Fibroblast of skin of abdomen (primary cell): ENCODE measurements at regions not wholly inside any gene's neighbourhood (a gene's known extent, or its start where the extent isn't known, plus 50 kb on each side); places are given as distances from the start of the nearest gene placed in this dataset.

Source experiments
- DNase-seq: peaks from one replicate; pipeline ENCODE4 v3.0.0-alpha.2; 2013

GRCh38 chr6:106035655-106036054 is 50.5 kb upstream of the PRDM1 start:
- DNase-seq: no peak

GRCh38 chr6:106033806-106034205 is 52.3 kb upstream of the PRDM1 start:
- DNase-seq: no peak

GRCh38 chr6:106027758-106028157 is 58.4 kb upstream of the PRDM1 start:
- no peak for DNase-seq

GRCh38 chr6:106026748-106027715 is 59.1 kb upstream of the PRDM1 start:
- peak; percentile 79 for DNase-seq

GRCh38 chr6:106025655-106026054 is 60.5 kb upstream of the PRDM1 start:
- peak; percentile 24 for DNase-seq

- DNase-seq: no peak
Observed at GRCh38 chr6:106022801-106023200, 63.3 kb upstream of the PRDM1 start.

GRCh38 chr6:106017454-106017853 is 68.7 kb upstream of the PRDM1 start:
- no peak for DNase-seq

- no peak for DNase-seq
Observed at GRCh38 chr6:106014955-106015354, 71.2 kb upstream of the PRDM1 start.

- no peak for DNase-seq
Observed at GRCh38 chr6:106011476-106011875, 74.7 kb upstream of the PRDM1 start.

- no peak for DNase-seq
Observed at GRCh38 chr6:106005954-106006353, 80.2 kb upstream of the PRDM1 start.

GRCh38 chr6:106005013-106005412 is 81.1 kb upstream of the PRDM1 start:
- DNase-seq: no peak

GRCh38 chr6:106003268-106003987 is 82.7 kb upstream of the PRDM1 start:
- DNase-seq: no peak

GRCh38 chr6:106002005-106002404 is 84.1 kb upstream of the PRDM1 start:
- no peak for DNase-seq

- no peak for DNase-seq
Observed at GRCh38 chr6:106000935-106001334, 85.2 kb upstream of the PRDM1 start.

GRCh38 chr6:105997482-105997881 is 88.7 kb upstream of the PRDM1 start:
- no peak for DNase-seq

GRCh38 chr6:105995391-105995865 is 90.7 kb upstream of the PRDM1 start:
- DNase-seq: no peak

- DNase-seq: peak; percentile 80
Observed at GRCh38 chr6:105994591-105995390, 91.3 kb upstream of the PRDM1 start.

GRCh38 chr6:105994118-105994590 is 92.0 kb upstream of the PRDM1 start:
- DNase-seq: peak; percentile 54

- no peak for DNase-seq
Observed at GRCh38 chr6:105993341-105994117, 92.6 kb upstream of the PRDM1 start.

- DNase-seq: peak; percentile 77
Observed at GRCh38 chr6:105992315-105992961, 93.7 kb upstream of the PRDM1 start.
